Activated CD8-positive, alpha-beta memory T cell treated with anti-CD3 and anti-CD28 coated beads, Interleukin-2, amount 50 U/mL, for 24 hours (primary cell): ENCODE measurements at regions not wholly inside any gene's neighbourhood (a gene's known extent, or its start where the extent isn't known, plus 50 kb on each side); places are given as distances from the start of the nearest gene placed in this dataset.

Source experiments
- DNase-seq: peaks from one replicate; pipeline ENCODE4 v3.0.0-alpha.2; 2020; ENCODE audit errors: extremely low read depth

- no peak for DNase-seq
Observed at GRCh38 chr7:156179872-156180390, 367.7 kb upstream of the SHH start.

- no peak for DNase-seq
Observed at GRCh38 chr7:156178857-156179256, 366.6 kb upstream of the SHH start.

- no peak for DNase-seq
Observed at GRCh38 chr7:156178214-156178613, 366.0 kb upstream of the SHH start.

- no peak for DNase-seq
Observed at GRCh38 chr7:156177422-156178055, 365.3 kb upstream of the SHH start.

- DNase-seq, result no peak
Observed at GRCh38 chr7:156176039-156176438, 363.8 kb upstream of the SHH start.

- no peak for DNase-seq
Observed at GRCh38 chr7:156175003-156175402, 362.7 kb upstream of the SHH start.

GRCh38 chr7:156174428-156174827, 362.2 kb upstream of the SHH start:
- no peak for DNase-seq

GRCh38 chr7:156173748-156174353, 361.6 kb upstream of the SHH start:
- DNase-seq, result no peak

GRCh38 chr7:156173346-156173745, 361.1 kb upstream of the SHH start:
- no peak for DNase-seq

- DNase-seq, result no peak
Observed at GRCh38 chr7:156172638-156173037, 360.4 kb upstream of the SHH start.

GRCh38 chr7:156169474-156170370, 357.5 kb upstream of the SHH start:
- DNase-seq, result no peak

- DNase-seq, result no peak
Observed at GRCh38 chr7:156168434-156168833, 356.2 kb upstream of the SHH start.

GRCh38 chr7:156167987-156168386, 355.7 kb upstream of the SHH start:
- DNase-seq, result no peak

GRCh38 chr7:156167417-156167807, 355.1 kb upstream of the SHH start:
- no peak for DNase-seq

GRCh38 chr7:156166692-156167416, 354.6 kb upstream of the SHH start:
- no peak for DNase-seq

- no peak for DNase-seq
Observed at GRCh38 chr7:156163747-156164146, 351.5 kb upstream of the SHH start.

GRCh38 chr7:156162451-156162850, 350.2 kb upstream of the SHH start:
- no peak for DNase-seq

- no peak for DNase-seq
Observed at GRCh38 chr7:156160811-156161210, 348.5 kb upstream of the SHH start.

- no peak for DNase-seq
Observed at GRCh38 chr7:156158693-156159092, 346.4 kb upstream of the SHH start.

GRCh38 chr7:156158213-156158612, 345.9 kb upstream of the SHH start:
- no peak for DNase-seq

- no peak for DNase-seq
Observed at GRCh38 chr7:156157409-156158012, 345.2 kb upstream of the SHH start.
